ENCODE measurements at regions not wholly inside any gene's neighbourhood (a gene's known extent, or its start where the extent isn't known, plus 50 kb on each side); places are given as distances from the start of the nearest gene placed in this dataset.

DNA sequence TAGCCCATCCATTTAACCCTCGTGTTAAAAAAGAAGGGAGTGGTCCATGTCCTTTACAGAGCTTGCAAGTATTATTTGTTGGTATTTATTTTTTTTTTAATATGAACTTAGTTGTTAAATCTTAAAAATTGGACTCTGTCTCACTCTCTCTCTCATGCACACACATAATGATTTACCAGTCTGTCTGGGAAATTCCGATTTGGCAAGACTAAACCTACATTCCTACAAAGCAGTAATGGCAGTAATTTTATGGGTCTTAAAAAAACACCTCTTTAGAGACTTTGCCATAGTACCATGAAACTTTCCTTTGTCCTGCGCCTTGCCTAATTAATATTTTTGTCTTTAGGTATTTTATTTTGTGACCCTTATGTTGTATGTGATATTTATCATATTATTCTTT lies 239.5 kb upstream of the PPP1R3A start:
- no peaks in the 10 kb centered on the region for H3K9me3 ChIP-seq (ENCODE audit: low read depth)
- DNase-seq (ENCODE audit: low read depth in 1 of 2, low spot score in 1 of 2) = no peak
- H3K36me3 ChIP-seq = no peaks in the 10 kb centered on the region
- H3K4me3 ChIP-seq = no peak overlapping the region
- H3K4me1 ChIP-seq (ENCODE audit: low read depth) = no peaks in the 10 kb centered on the region
- TF ChIP-seq, protein P1, sequence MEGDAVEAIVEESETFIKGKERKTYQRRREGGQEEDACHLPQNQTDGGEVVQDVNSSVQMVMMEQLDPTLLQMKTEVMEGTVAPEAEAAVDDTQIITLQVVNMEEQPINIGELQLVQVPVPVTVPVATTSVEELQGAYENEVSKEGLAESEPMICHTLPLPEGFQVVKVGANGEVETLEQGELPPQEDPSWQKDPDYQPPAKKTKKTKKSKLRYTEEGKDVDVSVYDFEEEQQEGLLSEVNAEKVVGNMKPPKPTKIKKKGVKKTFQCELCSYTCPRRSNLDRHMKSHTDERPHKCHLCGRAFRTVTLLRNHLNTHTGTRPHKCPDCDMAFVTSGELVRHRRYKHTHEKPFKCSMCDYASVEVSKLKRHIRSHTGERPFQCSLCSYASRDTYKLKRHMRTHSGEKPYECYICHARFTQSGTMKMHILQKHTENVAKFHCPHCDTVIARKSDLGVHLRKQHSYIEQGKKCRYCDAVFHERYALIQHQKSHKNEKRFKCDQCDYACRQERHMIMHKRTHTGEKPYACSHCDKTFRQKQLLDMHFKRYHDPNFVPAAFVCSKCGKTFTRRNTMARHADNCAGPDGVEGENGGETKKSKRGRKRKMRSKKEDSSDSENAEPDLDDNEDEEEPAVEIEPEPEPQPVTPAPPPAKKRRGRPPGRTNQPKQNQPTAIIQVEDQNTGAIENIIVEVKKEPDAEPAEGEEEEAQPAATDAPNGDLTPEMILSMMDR (IDR thresholded peaks at IDR 0.05; ENCODE audit: low read depth, low read length) = no peak
- no peaks in the 10 kb centered on the region for H3K27me3 ChIP-seq
- H3K27ac ChIP-seq = no peak overlapping the region

GRCh38 chr7:114156178-114156577 lies 237.4 kb upstream of the PPP1R3A start:
- H3K27ac ChIP-seq = no peak overlapping the region
- no peak for DNase-seq (ENCODE audit: low read depth in 1 of 2, low spot score in 1 of 2)
- TF ChIP-seq, protein P1 (IDR thresholded peaks at IDR 0.05; ENCODE audit: low read depth, low read length) = no peak
- H3K27me3 ChIP-seq = no peaks in the 10 kb centered on the region
- H3K4me3 ChIP-seq = no peak overlapping the region
- H3K36me3 ChIP-seq = no peaks in the 10 kb centered on the region
- H3K4me1 ChIP-seq (ENCODE audit: low read depth) = no peaks in the 10 kb centered on the region
- H3K9me3 ChIP-seq (ENCODE audit: low read depth) = no peaks in the 10 kb centered on the region

- no peak for DNase-seq (ENCODE audit: low read depth in 1 of 2, low spot score in 1 of 2)
- Histone ChIP-seq H3K36me3 (no peaks in the 10 kb centered on the region), H3K4me1 (ENCODE audit: low read depth) (no peaks in the 10 kb centered on the region), H3K27ac (no peak overlapping the region), H3K4me3 (no peak overlapping the region), H3K9me3 (ENCODE audit: low read depth) (no peaks in the 10 kb centered on the region), H3K27me3 (no peaks in the 10 kb centered on the region)
- TF ChIP-seq, protein P1 (IDR thresholded peaks at IDR 0.05; ENCODE audit: low read depth, low read length) = no peak
Measured at GRCh38 chr7:114155116-114156110, 236.6 kb upstream of the PPP1R3A start.

GRCh38 chr7:114153700-114154099 lies 234.9 kb upstream of the PPP1R3A start:
- TF ChIP-seq, protein P1 (IDR thresholded peaks at IDR 0.05; ENCODE audit: low read depth, low read length) = no peak
- no peaks in the 10 kb centered on the region for H3K27me3 ChIP-seq
- H3K4me1 ChIP-seq (ENCODE audit: low read depth) = no peaks in the 10 kb centered on the region
- H3K9me3 ChIP-seq (ENCODE audit: low read depth) = no peaks in the 10 kb centered on the region
- H3K36me3 ChIP-seq = no peaks in the 10 kb centered on the region
- H3K27ac ChIP-seq = no peak overlapping the region
- H3K4me3 ChIP-seq = no peak overlapping the region
- no peak for DNase-seq (ENCODE audit: low read depth in 1 of 2, low spot score in 1 of 2)

DNA sequence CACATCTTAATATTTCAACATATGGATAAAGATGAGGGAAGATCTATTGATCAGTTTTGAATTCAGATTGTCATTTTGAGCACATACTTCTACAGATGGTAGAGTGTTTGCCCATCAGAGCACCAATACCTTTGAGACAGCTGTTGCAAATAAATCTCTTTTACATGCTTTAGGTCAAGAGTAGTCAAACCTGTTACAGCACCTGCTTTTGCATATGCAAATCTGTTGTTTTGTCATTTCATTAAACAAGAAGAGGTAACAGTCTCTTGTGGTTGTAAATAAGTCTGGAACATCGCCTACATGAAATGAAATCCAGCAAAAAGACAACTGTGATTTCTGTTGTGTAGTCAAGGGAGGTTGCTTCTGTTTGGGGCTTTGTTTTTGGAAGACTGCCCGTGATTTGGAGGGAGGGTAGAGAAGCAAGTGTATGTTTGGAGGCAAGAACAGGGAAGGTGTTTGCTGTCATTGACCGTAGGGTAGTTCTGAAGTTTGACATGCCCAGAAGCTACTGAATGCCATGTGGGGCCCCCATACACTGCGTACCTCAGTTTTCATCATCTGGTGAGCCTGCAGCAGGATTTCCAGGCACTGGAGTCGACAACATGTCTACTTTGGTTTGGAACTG lies 233.6 kb upstream of the PPP1R3A start:
- no peaks in the 10 kb centered on the region for H3K9me3 ChIP-seq (ENCODE audit: low read depth)
- no peak overlapping the region for H3K27ac ChIP-seq
- no peaks in the 10 kb centered on the region for H3K36me3 ChIP-seq
- TF ChIP-seq, protein P1 (IDR thresholded peaks at IDR 0.05; ENCODE audit: low read depth, low read length) = no peak
- DNase-seq (ENCODE audit: low read depth in 1 of 2, low spot score in 1 of 2) = no peak
- H3K4me3 ChIP-seq = no peak overlapping the region
- H3K4me1 ChIP-seq (ENCODE audit: low read depth) = no peaks in the 10 kb centered on the region
- no peaks in the 10 kb centered on the region for H3K27me3 ChIP-seq
